Vagina (tissue), 2 donors: ENCODE measurements at regions not wholly inside any gene's neighbourhood (a gene's known extent, or its start where the extent isn't known, plus 50 kb on each side); places are given as distances from the start of the nearest gene placed in this dataset.

Experiments used
- POLR2A ChIP-seq, 2 donors: fragments of 450-650 bp; IDR thresholded peaks; one replicate each; pipeline ENCODE4 v1.6.1; 2017; ENCODE audit warnings: antibody characterized with exemption in 2 of 2, mild to moderate bottlenecking in 2 of 2, moderate library complexity in 2 of 2
- POLR2AphosphoS5 ChIP-seq, 2 donors: sonication (generic); formaldehyde crosslinking; IDR thresholded peaks; one replicate each; pipeline ENCODE4 v1.9.0; 2017; ENCODE audit warnings: antibody characterized with exemption in 2 of 2, mild to moderate bottlenecking in 2 of 2, low read depth in 1 of 2; ENCODE audit not compliant: insufficient read depth in 1 of 2
- TF ChIP-seq, protein P1 (sequence below), 3 experiments: fragments of 450-650 bp in 2 of 3; fragments of 200-600 bp in 1 of 3; sonication (generic) in 1 of 3; IDR thresholded peaks; one replicate each; pipeline ENCODE4 v1.5.1; 2017 to 2019; ENCODE audit warnings: antibody characterized with exemption in 3 of 3, mild to moderate bottlenecking in 2 of 3, moderate library complexity in 2 of 3

DNA sequence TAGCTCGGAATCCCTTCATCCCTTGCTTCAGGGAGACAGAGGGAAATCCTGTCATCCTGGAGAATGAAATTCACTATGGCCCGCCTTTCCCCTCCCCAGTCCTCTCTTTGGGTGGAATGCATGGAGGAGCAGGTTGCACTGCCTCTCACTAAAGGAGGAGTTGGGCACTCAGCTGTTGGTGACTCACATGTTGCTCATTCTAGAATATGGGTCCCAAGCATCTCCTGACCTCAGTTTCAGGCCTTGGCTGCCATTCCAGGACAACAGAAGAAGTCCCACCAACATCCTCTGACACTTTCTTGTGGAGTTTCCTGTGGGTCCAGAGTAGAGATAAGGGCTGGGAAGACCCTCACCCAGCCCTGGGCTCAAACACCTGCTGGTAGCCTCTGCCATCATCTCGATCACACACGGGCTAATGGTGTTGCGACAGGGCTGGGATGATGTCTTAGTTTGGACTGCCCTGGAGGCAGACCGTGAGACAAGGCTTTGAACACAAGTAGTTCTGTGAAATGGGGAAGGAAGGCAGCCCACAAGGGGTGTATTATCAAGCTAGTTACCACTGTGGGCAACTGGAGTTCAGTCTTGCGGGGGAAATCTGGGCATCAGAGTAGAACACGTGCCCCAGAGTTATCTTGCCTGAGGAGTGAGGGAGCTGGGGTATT is 52.4 kb upstream of the RNF24 start:
- TF ChIP-seq POLR2A (IDR thresholded peaks at IDR 0.05) = no peak
- TF ChIP-seq, protein P1, sequence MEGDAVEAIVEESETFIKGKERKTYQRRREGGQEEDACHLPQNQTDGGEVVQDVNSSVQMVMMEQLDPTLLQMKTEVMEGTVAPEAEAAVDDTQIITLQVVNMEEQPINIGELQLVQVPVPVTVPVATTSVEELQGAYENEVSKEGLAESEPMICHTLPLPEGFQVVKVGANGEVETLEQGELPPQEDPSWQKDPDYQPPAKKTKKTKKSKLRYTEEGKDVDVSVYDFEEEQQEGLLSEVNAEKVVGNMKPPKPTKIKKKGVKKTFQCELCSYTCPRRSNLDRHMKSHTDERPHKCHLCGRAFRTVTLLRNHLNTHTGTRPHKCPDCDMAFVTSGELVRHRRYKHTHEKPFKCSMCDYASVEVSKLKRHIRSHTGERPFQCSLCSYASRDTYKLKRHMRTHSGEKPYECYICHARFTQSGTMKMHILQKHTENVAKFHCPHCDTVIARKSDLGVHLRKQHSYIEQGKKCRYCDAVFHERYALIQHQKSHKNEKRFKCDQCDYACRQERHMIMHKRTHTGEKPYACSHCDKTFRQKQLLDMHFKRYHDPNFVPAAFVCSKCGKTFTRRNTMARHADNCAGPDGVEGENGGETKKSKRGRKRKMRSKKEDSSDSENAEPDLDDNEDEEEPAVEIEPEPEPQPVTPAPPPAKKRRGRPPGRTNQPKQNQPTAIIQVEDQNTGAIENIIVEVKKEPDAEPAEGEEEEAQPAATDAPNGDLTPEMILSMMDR (IDR thresholded peaks at IDR 0.05) = no peak
- no peak for TF ChIP-seq POLR2AphosphoS5 (IDR thresholded peaks at IDR 0.05; ENCODE audit: insufficient read depth in 1 of 2, low read depth in 1 of 2)
